ENCODE measurements at regions not wholly inside any gene's neighbourhood (a gene's known extent, or its start where the extent isn't known, plus 50 kb on each side); places are given as distances from the start of the nearest gene placed in this dataset.

DNA sequence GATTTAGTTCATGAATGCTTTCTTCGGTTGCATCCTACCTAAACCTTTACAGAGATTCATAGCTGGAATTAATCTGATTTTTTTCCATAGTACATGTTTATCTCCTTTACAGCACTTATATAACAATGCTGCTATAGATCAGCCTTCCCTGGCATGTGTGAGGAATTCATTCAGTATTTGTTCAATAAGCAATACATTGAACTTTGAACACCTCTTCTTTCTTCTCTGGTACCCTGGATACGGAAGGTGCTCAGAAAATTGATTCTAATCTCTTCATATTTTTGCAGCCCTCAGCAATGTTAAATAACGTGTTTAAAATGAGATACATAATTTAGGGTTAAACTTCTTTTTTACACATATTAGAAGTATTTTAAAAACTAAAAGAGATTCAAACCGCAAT, 467.4 kb downstream of the TRIML1 start:
- Histone ChIP-seq H3K9me3 (no peaks in the 10 kb centered on the region), H3K27me3 (no peaks in the 10 kb centered on the region), H3K4me1 (no peaks in the 10 kb centered on the region), H3K27ac (no peak overlapping the region), H3K4me3 (no peak overlapping the region), H3K36me3 (no peaks in the 10 kb centered on the region)
- TF ChIP-seq, protein P1, sequence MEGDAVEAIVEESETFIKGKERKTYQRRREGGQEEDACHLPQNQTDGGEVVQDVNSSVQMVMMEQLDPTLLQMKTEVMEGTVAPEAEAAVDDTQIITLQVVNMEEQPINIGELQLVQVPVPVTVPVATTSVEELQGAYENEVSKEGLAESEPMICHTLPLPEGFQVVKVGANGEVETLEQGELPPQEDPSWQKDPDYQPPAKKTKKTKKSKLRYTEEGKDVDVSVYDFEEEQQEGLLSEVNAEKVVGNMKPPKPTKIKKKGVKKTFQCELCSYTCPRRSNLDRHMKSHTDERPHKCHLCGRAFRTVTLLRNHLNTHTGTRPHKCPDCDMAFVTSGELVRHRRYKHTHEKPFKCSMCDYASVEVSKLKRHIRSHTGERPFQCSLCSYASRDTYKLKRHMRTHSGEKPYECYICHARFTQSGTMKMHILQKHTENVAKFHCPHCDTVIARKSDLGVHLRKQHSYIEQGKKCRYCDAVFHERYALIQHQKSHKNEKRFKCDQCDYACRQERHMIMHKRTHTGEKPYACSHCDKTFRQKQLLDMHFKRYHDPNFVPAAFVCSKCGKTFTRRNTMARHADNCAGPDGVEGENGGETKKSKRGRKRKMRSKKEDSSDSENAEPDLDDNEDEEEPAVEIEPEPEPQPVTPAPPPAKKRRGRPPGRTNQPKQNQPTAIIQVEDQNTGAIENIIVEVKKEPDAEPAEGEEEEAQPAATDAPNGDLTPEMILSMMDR (IDR thresholded peaks at IDR 0.05), result no peak
- no peak for DNase-seq
- intact Hi-C loops (cut with DNase I; ENCODE audit: low total_unique reads), result no loop called here

DNA sequence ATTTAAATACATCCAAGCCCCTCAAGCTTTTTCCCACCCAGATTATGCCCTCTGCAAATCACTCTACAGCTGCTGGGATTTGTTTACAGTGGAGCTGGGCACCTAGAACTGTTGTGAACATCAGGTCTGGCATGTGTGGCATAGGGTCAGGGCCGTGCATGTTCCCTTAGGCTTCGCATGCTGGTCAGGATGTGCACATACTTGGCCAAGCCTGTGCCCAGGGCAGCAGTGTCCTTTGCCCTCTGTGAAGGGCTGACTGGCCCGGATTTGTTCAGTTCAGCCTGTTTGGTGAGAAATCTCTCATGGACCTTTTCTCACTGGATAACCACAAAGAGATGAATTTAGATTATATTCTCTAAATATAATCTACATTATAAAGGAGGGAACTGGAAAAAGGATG, 471.9 kb downstream of the TRIML1 start:
- intact Hi-C loops (cut with DNase I; ENCODE audit: low total_unique reads), result no loop called here
- H3K4me3 ChIP-seq, result no peak overlapping the region
- no peaks in the 10 kb centered on the region for H3K27me3 ChIP-seq
- H3K36me3 ChIP-seq, result no peaks in the 10 kb centered on the region
- TF ChIP-seq, protein P1 (IDR thresholded peaks at IDR 0.05), result no peak
- no peak overlapping the region for H3K27ac ChIP-seq
- H3K9me3 ChIP-seq, result no peaks in the 10 kb centered on the region
- DNase-seq, result no peak
- no peaks in the 10 kb centered on the region for H3K4me1 ChIP-seq

DNA sequence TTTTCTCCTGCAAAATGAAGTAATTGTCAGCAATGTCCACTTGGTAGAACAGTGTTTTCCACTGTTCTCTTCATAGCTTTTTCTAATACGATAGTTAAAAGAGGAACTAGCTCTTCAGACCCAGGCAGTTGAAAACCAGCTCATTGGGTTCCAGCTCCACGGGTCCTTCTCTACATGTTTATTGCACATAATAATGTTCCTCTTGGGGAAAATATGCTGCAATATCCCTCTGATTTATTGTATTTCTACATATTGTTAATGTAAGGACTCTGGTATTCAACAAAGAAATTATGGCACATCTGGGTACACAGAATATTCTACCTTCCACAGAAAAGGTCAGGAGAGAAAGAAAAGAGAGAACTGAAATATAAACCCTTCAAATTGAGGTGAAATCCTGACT, 473.4 kb downstream of the TRIML1 start:
- no peaks in the 10 kb centered on the region for H3K9me3 ChIP-seq
- no peaks in the 10 kb centered on the region for H3K27me3 ChIP-seq
- DNase-seq, result no peak
- no peak overlapping the region for H3K4me3 ChIP-seq
- intact Hi-C loops (cut with DNase I; ENCODE audit: low total_unique reads), result no loop called here
- no peaks in the 10 kb centered on the region for H3K36me3 ChIP-seq
- H3K27ac ChIP-seq, result no peak overlapping the region
- H3K4me1 ChIP-seq, result no peaks in the 10 kb centered on the region
- TF ChIP-seq, protein P1 (IDR thresholded peaks at IDR 0.05), result no peak

DNA sequence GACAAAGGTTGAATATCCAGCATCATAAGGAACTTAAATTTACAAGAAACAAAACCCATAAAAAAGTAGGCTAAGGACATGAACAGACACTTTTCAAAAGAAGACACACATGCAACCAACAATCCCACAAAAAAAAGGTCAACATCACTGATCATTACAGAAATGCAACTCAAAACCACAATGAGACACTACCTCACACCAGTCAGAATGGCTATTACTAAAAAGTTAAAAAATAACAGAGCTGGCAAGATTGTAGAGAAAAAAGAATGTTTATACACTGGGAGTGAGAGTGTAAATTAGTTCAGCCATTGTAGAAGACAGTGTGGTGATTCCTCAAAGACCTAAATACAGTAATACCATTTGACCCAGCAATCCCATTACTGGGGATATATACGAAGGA, 474.7 kb downstream of the TRIML1 start:
- Histone ChIP-seq H3K4me1 (no peaks in the 10 kb centered on the region), H3K27ac (no peak overlapping the region), H3K9me3 (no peaks in the 10 kb centered on the region), H3K4me3 (no peak overlapping the region), H3K36me3 (no peaks in the 10 kb centered on the region), H3K27me3 (no peaks in the 10 kb centered on the region)
- no peak for DNase-seq
- intact Hi-C loops (cut with DNase I; ENCODE audit: low total_unique reads), result no loop called here
- TF ChIP-seq, protein P1 (IDR thresholded peaks at IDR 0.05), result no peak

DNA sequence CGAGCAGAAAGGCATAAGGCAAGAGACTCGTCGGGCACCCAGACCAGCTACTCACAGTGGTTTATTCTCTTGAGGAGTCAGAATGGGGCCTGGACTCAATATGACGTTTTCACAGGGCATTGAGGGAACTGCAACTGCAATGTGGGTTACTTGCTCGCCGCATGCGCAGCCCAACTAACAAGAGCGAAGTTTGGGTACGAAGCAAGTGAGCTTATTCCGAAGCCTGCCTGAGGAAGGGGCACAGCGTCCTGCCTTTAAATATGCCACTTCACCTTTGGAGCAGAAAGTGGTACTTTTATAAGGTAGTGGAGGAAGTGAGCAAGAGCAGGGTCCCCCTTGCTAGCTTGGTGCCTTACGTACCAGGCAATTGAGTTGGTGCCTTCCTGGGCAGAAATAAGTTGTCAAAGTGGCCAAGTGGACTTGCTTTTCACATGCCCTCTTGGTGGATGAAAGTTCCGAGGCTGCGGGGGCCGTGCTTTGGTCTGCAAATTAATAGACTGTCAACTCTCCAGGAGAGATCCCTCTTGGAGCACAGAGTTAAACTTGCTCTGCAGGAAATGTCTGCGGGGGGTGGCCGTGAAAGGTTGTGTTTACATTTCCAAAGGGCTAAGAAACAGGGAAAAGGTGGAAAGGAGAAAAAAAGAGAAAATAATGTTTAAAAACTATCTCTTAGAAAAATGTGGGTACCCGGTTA, 480.4 kb downstream of the TRIML1 start:
- H3K9me3 ChIP-seq, result no peaks in the 10 kb centered on the region
- intact Hi-C loops (cut with DNase I; ENCODE audit: low total_unique reads), result no loop called here
- H3K36me3 ChIP-seq, result no peaks in the 10 kb centered on the region
- no peak overlapping the region for H3K4me3 ChIP-seq
- TF ChIP-seq, protein P1 (IDR thresholded peaks at IDR 0.05), result no peak
- no peak for DNase-seq
- H3K27me3 ChIP-seq, result no peaks in the 10 kb centered on the region
- H3K4me1 ChIP-seq, result no peaks in the 10 kb centered on the region
- no peak overlapping the region for H3K27ac ChIP-seq

DNA sequence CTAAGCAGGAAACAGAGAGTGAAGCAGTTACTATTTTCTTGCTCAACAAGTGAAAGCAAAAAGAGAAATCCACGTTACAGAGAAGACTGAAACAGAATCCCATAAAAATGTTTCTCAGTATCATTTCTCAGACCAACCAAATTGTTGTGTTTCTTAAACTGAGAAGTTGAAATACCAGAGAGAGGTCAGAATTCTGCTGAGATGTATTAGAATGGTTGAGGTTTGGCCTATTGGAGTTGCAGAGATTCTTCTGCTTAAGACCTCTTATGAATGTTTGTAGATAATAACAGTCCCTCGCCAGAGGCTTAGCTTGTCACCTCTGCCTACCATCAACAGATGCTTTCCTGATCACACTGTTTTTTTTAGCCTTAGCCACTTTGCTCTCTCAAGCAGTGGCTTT, 481.4 kb downstream of the TRIML1 start:
- Histone ChIP-seq H3K4me1 (no peaks in the 10 kb centered on the region), H3K27me3 (no peaks in the 10 kb centered on the region), H3K4me3 (no peak overlapping the region), H3K9me3 (no peaks in the 10 kb centered on the region), H3K27ac (no peak overlapping the region), H3K36me3 (no peaks in the 10 kb centered on the region)
- intact Hi-C loops (cut with DNase I; ENCODE audit: low total_unique reads), result no loop called here
- TF ChIP-seq, protein P1 (IDR thresholded peaks at IDR 0.05), result no peak
- no peak for DNase-seq
